ENCODE measurements at regions not wholly inside any gene's neighbourhood (a gene's known extent, or its start where the extent isn't known, plus 50 kb on each side); places are given as distances from the start of the nearest gene placed in this dataset.

GRCh38 chr10:31118556-31118955 is 86.9 kb upstream of the ZNF438 start (continued):
- TF ChIP-seq, protein P1, sequence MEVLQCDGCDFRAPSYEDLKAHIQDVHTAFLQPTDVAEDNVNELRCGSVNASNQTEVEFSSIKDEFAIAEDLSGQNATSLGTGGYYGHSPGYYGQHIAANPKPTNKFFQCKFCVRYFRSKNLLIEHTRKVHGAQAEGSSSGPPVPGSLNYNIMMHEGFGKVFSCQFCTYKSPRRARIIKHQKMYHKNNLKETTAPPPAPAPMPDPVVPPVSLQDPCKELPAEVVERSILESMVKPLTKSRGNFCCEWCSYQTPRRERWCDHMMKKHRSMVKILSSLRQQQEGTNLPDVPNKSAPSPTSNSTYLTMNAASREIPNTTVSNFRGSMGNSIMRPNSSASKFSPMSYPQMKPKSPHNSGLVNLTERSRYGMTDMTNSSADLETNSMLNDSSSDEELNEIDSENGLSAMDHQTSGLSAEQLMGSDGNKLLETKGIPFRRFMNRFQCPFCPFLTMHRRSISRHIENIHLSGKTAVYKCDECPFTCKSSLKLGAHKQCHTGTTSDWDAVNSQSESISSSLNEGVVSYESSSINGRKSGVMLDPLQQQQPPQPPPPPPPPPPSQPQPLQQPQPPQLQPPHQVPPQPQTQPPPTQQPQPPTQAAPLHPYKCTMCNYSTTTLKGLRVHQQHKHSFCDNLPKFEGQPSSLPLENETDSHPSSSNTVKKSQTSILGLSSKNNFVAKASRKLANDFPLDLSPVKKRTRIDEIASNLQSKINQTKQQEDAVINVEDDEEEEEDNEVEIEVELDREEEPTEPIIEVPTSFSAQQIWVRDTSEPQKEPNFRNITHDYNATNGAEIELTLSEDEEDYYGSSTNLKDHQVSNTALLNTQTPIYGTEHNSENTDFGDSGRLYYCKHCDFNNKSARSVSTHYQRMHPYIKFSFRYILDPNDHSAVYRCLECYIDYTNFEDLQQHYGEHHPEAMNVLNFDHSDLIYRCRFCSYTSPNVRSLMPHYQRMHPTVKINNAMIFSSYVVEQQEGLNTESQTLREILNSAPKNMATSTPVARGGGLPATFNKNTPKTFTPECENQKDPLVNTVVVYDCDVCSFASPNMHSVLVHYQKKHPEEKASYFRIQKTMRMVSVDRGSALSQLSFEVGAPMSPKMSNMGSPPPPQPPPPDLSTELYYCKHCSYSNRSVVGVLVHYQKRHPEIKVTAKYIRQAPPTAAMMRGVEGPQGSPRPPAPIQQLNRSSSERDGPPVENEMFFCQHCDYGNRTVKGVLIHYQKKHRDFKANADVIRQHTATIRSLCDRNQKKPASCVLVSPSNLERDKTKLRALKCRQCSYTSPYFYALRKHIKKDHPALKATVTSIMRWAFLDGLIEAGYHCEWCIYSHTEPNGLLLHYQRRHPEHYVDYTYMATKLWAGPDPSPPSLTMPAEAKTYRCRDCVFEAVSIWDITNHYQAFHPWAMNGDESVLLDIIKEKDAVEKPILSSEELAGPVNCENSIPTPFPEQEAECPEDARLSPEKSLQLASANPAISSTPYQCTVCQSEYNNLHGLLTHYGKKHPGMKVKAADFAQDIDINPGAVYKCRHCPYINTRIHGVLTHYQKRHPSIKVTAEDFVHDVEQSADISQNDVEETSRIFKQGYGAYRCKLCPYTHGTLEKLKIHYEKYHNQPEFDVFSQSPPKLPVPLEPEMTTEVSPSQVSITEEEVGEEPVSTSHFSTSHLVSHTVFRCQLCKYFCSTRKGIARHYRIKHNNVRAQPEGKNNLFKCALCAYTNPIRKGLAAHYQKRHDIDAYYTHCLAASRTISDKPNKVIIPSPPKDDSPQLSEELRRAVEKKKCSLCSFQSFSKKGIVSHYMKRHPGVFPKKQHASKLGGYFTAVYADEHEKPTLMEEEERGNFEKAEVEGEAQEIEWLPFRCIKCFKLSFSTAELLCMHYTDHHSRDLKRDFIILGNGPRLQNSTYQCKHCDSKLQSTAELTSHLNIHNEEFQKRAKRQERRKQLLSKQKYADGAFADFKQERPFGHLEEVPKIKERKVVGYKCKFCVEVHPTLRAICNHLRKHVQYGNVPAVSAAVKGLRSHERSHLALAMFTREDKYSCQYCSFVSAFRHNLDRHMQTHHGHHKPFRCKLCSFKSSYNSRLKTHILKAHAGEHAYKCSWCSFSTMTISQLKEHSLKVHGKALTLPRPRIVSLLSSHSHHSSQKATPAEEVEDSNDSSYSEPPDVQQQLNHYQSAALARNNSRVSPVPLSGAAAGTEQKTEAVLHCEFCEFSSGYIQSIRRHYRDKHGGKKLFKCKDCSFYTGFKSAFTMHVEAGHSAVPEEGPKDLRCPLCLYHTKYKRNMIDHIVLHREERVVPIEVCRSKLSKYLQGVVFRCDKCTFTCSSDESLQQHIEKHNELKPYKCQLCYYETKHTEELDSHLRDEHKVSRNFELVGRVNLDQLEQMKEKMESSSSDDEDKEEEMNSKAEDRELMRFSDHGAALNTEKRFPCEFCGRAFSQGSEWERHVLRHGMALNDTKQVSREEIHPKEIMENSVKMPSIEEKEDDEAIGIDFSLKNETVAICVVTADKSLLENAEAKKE (CRISPR knock-in tag; IDR thresholded peaks at IDR 0.05) = no peak
- TF ChIP-seq CREB1 (CRISPR knock-in tag; IDR thresholded peaks at IDR 0.05; ENCODE audit: low read depth) (no peak), EZH2phosphoT487 (IDR thresholded peaks at IDR 0.05; ENCODE audit: unreplicated experiment) (no peak)

DNA sequence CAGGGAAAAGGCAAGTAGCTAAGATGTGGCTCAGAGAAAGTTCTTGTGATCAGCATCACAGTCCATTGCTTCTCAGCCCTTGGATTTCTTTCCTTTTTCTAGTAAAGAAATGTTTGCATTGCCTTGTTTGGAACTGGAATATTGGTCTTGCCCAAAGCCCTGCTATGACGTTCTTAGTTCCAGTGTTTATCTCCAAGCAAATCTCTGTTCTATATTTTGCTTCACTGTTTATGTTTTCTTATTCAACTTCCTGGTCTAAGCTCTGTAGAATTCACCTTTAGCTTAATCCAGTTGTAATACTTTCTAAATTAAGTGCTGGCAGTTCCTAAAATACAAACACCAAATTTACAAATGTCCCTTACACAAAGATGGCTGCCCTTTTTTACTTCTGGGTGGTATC is 88.7 kb upstream of the ZNF438 start:
- H2AFZ ChIP-seq = 0 out of 2 replicates have a peak overlapping the region, but pooled peaks have one; percentile 47
- no peak for DNase-seq (ENCODE audit: low spot score)

More for the DNA sequence above, 88.7 kb upstream of the ZNF438 start:
- peaks cover 3% of the 10 kb centered on the region; the same call in 1 of the 3 replicates for H3K36me3 Mint-ChIP-seq (ENCODE audit: low read depth)
- H3K4me2 ChIP-seq = no peak overlapping the region
- H3K79me2 ChIP-seq (replicated peaks; ENCODE audit: insufficient read depth) = no peaks in the 10 kb centered on the region
- H3K9me3 Mint-ChIP-seq = peaks cover 1% of the 10 kb centered on the region; the same call in 2 of the 3 replicates
- no peak overlapping the region for H3K4me3 Mint-ChIP-seq
- H3K9me2 ChIP-seq (ENCODE audit: insufficient read depth) = peaks cover 12% of the 10 kb centered on the region; the same call in 1 of the 2 replicates
- H3F3A ChIP-seq (replicated peaks; ENCODE audit: low read depth) = no peaks in the 10 kb centered on the region
- no peaks in the 10 kb centered on the region for H3K4me1 Mint-ChIP-seq
- no peak overlapping the region for H3K27ac ChIP-seq (ENCODE audit: low read depth)
- no peak for ATAC-seq
- H3K4me3 ChIP-seq = no peak overlapping the region
- H3K4me1 ChIP-seq (ENCODE audit: insufficient read depth) = no peaks in the 10 kb centered on the region
- H3K27me3 Mint-ChIP-seq (ENCODE audit: insufficient read depth, low read depth, poor library complexity) = peaks cover 3% of the 10 kb centered on the region
- TF ChIP-seq ZNF331 (CRISPR knock-in tag; IDR thresholded peaks at IDR 0.05; ENCODE audit: low read depth) = no peak
- no peak for TF ChIP-seq CREB1 (CRISPR knock-in tag; IDR thresholded peaks at IDR 0.05; ENCODE audit: low read depth)
- TF ChIP-seq, protein P2, sequence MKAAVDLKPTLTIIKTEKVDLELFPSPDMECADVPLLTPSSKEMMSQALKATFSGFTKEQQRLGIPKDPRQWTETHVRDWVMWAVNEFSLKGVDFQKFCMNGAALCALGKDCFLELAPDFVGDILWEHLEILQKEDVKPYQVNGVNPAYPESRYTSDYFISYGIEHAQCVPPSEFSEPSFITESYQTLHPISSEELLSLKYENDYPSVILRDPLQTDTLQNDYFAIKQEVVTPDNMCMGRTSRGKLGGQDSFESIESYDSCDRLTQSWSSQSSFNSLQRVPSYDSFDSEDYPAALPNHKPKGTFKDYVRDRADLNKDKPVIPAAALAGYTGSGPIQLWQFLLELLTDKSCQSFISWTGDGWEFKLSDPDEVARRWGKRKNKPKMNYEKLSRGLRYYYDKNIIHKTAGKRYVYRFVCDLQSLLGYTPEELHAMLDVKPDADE (IDR thresholded peaks at IDR 0.05) = no peak
- TF ChIP-seq STAT1 (IDR thresholded peaks at IDR 0.05; ENCODE audit: unreplicated experiment) = no peak
- no peak for TF ChIP-seq EZH2phosphoT487 (IDR thresholded peaks at IDR 0.05; ENCODE audit: unreplicated experiment)
- no peaks in the 10 kb centered on the region for H3K27me3 ChIP-seq (ENCODE audit: insufficient read depth)
- no peaks in the 10 kb centered on the region for H4K20me1 ChIP-seq (replicated peaks; ENCODE audit: insufficient read depth)
- no peaks in the 10 kb centered on the region for H3K36me3 ChIP-seq (ENCODE audit: insufficient read depth)
- no peak overlapping the region for H3K27ac Mint-ChIP-seq
